GM21447 (cell line): ENCODE measurements at regions not wholly inside any gene's neighbourhood (a gene's known extent, or its start where the extent isn't known, plus 50 kb on each side); places are given as distances from the start of the nearest gene placed in this dataset.
A peak's percentile ranks its signal among the peaks of the same experiment; 100 is the strongest.

Experiments used
- ATAC-seq: cut with Tn5 transposase; IDR thresholded peaks from one replicate; pipeline ENCODE4 v1.9.1; 2021; ENCODE audit not compliant: unreplicated experiment

DNA sequence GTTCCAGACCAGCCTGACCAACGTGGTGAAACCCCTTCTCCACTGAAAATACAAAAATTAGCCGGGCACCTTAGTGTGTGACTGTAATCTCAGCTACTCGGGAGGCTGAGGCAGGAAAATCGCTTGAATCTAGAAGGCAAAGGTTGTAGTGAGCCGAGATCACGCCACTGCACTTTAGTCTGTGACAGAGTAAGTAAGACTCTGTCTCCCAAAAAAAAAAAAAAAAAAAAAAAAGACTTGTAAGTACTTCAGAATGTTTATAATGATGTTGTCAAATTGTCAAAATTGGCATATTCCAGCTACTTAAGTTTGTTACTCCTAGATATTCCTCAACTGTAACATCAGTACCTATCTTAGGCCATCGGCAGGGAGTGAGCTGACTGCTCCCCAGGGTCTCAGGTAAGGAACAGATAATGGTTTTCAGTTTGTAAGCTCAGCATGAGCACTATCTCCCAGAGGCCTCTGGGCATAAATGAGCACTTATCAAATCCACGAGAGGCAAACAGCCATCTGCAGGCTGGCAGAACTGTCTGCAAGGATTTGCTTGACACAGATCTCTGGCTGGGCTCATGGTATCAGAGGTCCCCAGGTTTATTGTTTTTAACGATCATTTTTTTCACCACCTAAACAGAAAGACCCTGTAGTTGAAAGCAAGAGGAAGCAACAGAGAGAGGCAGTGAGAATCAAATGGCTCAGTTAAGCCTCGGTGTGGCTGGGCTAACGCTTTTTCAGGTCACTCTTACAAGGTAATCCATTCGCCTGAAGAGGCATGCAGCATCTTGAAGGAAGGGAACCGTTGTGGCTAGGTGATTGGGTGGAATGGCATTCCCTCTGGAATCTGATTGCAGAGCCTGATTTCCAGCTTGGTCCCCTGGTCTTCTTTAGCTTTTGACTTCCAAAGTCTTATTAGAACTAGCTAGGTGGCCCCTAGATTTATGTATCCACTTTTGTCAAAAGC lies 115.9 kb downstream of the LY86 start:
- ATAC-seq: no peak

- no peak for ATAC-seq
Observed at GRCh38 chr6:6705061-6705425, 116.5 kb downstream of the LY86 start.

- ATAC-seq: no peak
Observed at GRCh38 chr6:6705915-6706675, 117.6 kb downstream of the LY86 start.

DNA sequence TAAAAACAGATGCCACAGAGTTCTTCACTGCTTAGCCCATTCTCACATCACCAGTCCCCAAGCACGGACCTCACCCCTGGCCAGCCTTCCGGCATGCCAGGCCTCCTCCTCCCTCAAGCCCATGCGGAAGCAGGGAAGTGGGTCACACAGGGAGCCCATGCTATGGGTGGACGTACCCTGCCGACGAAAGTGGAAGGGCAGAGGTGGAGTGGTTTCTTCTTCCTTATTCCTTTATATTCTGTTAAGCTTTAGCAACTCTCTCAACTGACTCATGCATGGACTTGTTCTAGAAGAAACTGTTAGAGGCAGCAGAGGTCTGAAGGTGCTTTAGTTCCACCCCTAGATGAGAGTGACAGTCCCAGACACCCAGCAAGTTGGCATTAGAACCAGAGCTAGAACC lies 118.6 kb downstream of the LY86 start:
- ATAC-seq: no peak

GRCh38 chr6:6709106-6709505 lies 120.6 kb downstream of the LY86 start:
- ATAC-seq: no peak

- ATAC-seq: no peak
Observed at GRCh38 chr6:6711031-6711785, 122.7 kb downstream of the LY86 start.

- peak; percentile 64 for ATAC-seq
Observed at GRCh38 chr6:6711832-6712448, 123.4 kb downstream of the LY86 start.

- ATAC-seq: peak; percentile 68
Observed at GRCh38 chr6:6712449-6713403, 124.2 kb downstream of the LY86 start.

GRCh38 chr6:6713657-6714056 lies 125.1 kb downstream of the LY86 start:
- ATAC-seq: no peak

GRCh38 chr6:6714118-6714897 lies 125.8 kb downstream of the LY86 start:
- no peak for ATAC-seq

DNA sequence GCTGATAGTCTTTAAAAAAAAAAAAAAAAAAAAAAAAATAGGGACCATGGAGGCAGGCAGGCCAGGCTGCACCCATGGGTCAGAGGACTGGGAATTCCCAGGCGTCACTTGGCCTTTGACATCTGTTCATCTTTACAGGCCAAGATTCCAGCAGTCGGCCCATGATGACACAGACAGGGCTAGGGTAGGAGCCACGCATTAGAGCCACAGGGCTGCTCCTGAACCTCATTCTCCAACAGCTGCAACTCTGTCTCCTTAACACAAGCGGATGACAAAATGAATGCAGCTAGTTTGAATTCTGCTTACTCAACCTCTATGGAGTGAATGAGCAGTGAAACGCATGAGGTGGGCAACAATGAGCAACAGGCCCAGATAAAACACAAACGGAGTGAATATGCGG lies 126.4 kb downstream of the LY86 start:
- ATAC-seq: no peak

DNA sequence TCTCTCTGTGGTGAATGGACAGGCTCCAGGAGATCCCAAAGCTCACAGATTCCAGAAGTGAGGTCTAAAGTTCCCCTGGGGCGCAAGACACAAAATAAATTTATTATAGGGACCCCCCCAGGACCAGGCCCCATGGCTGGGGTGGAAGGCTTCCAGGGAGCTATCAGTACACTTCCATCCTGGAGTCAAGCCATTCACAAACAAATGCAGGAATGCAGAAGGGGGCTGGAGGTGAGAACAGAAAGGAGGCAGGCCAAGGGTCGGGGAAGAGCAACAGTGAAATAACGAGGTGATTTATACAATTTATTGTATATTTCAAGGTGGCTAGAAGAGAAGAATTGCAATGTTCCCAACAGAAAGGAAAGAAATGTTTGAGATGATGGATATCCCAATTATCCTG lies 126.9 kb downstream of the LY86 start:
- ATAC-seq: no peak

- no peak for ATAC-seq
Observed at GRCh38 chr6:6716998-6717763, 128.7 kb downstream of the LY86 start.

GRCh38 chr6:6717953-6718352 lies 129.4 kb downstream of the LY86 start:
- no peak for ATAC-seq

GRCh38 chr6:6721606-6722005 lies 133.1 kb downstream of the LY86 start:
- ATAC-seq: no peak

- no peak for ATAC-seq
Observed at GRCh38 chr6:6722195-6722594, 133.7 kb downstream of the LY86 start.

GRCh38 chr6:6723361-6723760 lies 134.8 kb downstream of the LY86 start:
- no peak for ATAC-seq

- ATAC-seq: no peak
Observed at GRCh38 chr6:6723921-6724538, 135.5 kb downstream of the LY86 start.
